SK-N-MC (cell line): ENCODE measurements at regions not wholly inside any gene's neighbourhood (a gene's known extent, or its start where the extent isn't known, plus 50 kb on each side); places are given as distances from the start of the nearest gene placed in this dataset.

Experiments
- EZH2 ChIP-seq: fragments of 200-600 bp; sonication (generic); IDR thresholded peaks from one replicate; pipeline ENCODE4 v1.6.1; 2017; ENCODE audit warnings: antibody characterized with exemption
- POLR2AphosphoS5 ChIP-seq: IDR thresholded peaks from 2 replicates; pipeline ENCODE4 v1.6.1; 2012; ENCODE audit warnings: mild to moderate bottlenecking, low read depth, low read length, borderline replicate concordance

DNA sequence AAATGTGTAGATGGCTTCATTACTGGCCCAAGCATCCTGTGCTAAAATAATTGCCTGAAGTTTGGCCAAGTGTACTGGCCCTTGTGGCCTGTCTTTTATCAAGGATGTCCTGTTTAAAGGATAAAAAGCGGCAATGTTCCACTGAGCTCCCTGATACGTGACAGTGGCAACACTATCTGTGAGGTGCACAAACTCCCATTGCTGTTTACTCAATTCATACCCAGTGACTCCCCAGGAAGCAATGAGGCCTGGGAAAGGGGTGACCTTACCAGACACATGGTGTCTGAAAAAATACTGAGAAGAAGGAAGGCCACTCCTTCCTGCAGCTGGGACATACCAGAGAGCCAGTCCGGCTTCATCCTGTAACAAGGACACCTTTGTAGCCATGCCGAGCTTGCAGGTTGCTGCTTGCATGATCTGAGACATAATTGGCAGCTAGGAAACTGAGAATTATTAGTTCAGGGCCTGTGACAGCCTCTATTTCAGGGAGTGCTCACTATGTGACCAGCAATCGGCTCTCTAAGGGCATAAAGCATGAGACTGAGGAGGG is 198.5 kb upstream of the LRATD1 start:
- TF ChIP-seq POLR2AphosphoS5 (no peak), EZH2 (no peak)
